ENCODE measurements at regions not wholly inside any gene's neighbourhood (a gene's known extent, or its start where the extent isn't known, plus 50 kb on each side); places are given as distances from the start of the nearest gene placed in this dataset.

- no peak for TF ChIP-seq CTCF (IDR thresholded peaks at IDR 0.05; ENCODE audit: unreplicated experiment)
- Mint-ChIP-seq H3K4me3 (ENCODE audit: low read depth, unreplicated experiment) (no peak overlapping the region), H3K27ac (ENCODE audit: unreplicated experiment) (no peak overlapping the region), H3K36me3 (ENCODE audit: insufficient read depth, unreplicated experiment) (no peaks in the 10 kb centered on the region), H3K27me3 (ENCODE audit: unreplicated experiment) (no peaks in the 10 kb centered on the region), H3K9me3 (ENCODE audit: low read depth, unreplicated experiment) (no peaks in the 10 kb centered on the region), H3K4me1 (ENCODE audit: low read depth, unreplicated experiment) (no peaks in the 10 kb centered on the region)
- CTCF ChIA-PET, result interaction anchor here (1.5 kb wide), 1 partner anchor 13 kb away, joined by 3 read pairs; no protein-coding TSS in a partner anchor
- no TSS peak for BruUV-seq (replicated peaks)
- intact Hi-C loops (cut with micrococcal nuclease; ENCODE audit: unreplicated experiment), result no loop called here
- no peak for DNase-seq
These were observed 80.7 kb upstream of the NETO1 start for GRCh38 chr18:72948439-72948838.

GRCh38 chr18:72942766-72943165 lies 75.0 kb upstream of the NETO1 start:
- CTCF ChIA-PET, result no interaction called here
- no TSS peak for BruUV-seq (replicated peaks)
- Mint-ChIP-seq H3K4me3 (ENCODE audit: low read depth, unreplicated experiment) (no peak overlapping the region), H3K9me3 (ENCODE audit: low read depth, unreplicated experiment) (no peaks in the 10 kb centered on the region), H3K27me3 (ENCODE audit: unreplicated experiment) (no peaks in the 10 kb centered on the region), H3K4me1 (ENCODE audit: low read depth, unreplicated experiment) (no peaks in the 10 kb centered on the region), H3K27ac (ENCODE audit: unreplicated experiment) (no peak overlapping the region), H3K36me3 (ENCODE audit: insufficient read depth, unreplicated experiment) (no peaks in the 10 kb centered on the region)
- DNase-seq, result no peak
- no peak for TF ChIP-seq CTCF (IDR thresholded peaks at IDR 0.05; ENCODE audit: unreplicated experiment)
- intact Hi-C loops (cut with micrococcal nuclease; ENCODE audit: unreplicated experiment), result no loop called here

GRCh38 chr18:72940986-72941385 lies 73.2 kb upstream of the NETO1 start:
- H3K4me3 Mint-ChIP-seq (ENCODE audit: low read depth, unreplicated experiment), result no peak overlapping the region
- TF ChIP-seq CTCF (IDR thresholded peaks at IDR 0.05; ENCODE audit: unreplicated experiment), result no peak
- no TSS peak for BruUV-seq (replicated peaks)
- no peak for DNase-seq
- no peaks in the 10 kb centered on the region for H3K9me3 Mint-ChIP-seq (ENCODE audit: low read depth, unreplicated experiment)
- H3K27me3 Mint-ChIP-seq (ENCODE audit: unreplicated experiment), result no peaks in the 10 kb centered on the region
- no peaks in the 10 kb centered on the region for H3K4me1 Mint-ChIP-seq (ENCODE audit: low read depth, unreplicated experiment)
- H3K36me3 Mint-ChIP-seq (ENCODE audit: insufficient read depth, unreplicated experiment), result no peaks in the 10 kb centered on the region
- CTCF ChIA-PET, result no interaction called here
- no peak overlapping the region for H3K27ac Mint-ChIP-seq (ENCODE audit: unreplicated experiment)
- intact Hi-C loops (cut with micrococcal nuclease; ENCODE audit: unreplicated experiment), result no loop called here

- TF ChIP-seq CTCF (IDR thresholded peaks at IDR 0.05; ENCODE audit: unreplicated experiment), result no peak
- Mint-ChIP-seq H3K4me1 (ENCODE audit: low read depth, unreplicated experiment) (no peaks in the 10 kb centered on the region), H3K36me3 (ENCODE audit: insufficient read depth, unreplicated experiment) (no peaks in the 10 kb centered on the region), H3K27ac (ENCODE audit: unreplicated experiment) (no peak overlapping the region), H3K27me3 (ENCODE audit: unreplicated experiment) (no peaks in the 10 kb centered on the region), H3K4me3 (ENCODE audit: low read depth, unreplicated experiment) (no peak overlapping the region), H3K9me3 (ENCODE audit: low read depth, unreplicated experiment) (no peaks in the 10 kb centered on the region)
- CTCF ChIA-PET, result no interaction called here
- no peak for DNase-seq
- BruUV-seq (replicated peaks), result no TSS peak
- intact Hi-C loops (cut with micrococcal nuclease; ENCODE audit: unreplicated experiment), result no loop called here
These were observed 72.7 kb upstream of the NETO1 start for GRCh38 chr18:72940509-72940908.

Data from Calu3 (cell line).